ENCODE measurements at regions not wholly inside any gene's neighbourhood (a gene's known extent, or its start where the extent isn't known, plus 50 kb on each side); places are given as distances from the start of the nearest gene placed in this dataset.

- Histone ChIP-seq H3K27me3 (ENCODE audit: insufficient read depth, low read length) (no peaks in the 10 kb centered on the region), H3K4me2 (ENCODE audit: low read length) (no peak overlapping the region), H3K9ac (ENCODE audit: low read length) (no peak overlapping the region), H3K36me3 (ENCODE audit: insufficient read depth, low read length) (no peaks in the 10 kb centered on the region), H3K9me3 (ENCODE audit: low read length) (no peaks in the 10 kb centered on the region), H3K27ac (ENCODE audit: low read depth, low read length, poor library complexity, severe bottlenecking) (no peak overlapping the region), H2AFZ (ENCODE audit: low read length) (no peak overlapping the region), H4K20me1 (ENCODE audit: insufficient read depth, low read length) (no peaks in the 10 kb centered on the region), H3K4me1 (ENCODE audit: insufficient read depth, low read length, severe bottlenecking) (no peaks in the 10 kb centered on the region), H3K79me2 (ENCODE audit: insufficient read depth, low read length) (no peaks in the 10 kb centered on the region), H3K9me2 (ENCODE audit: low read depth, low read length) (no peaks in the 10 kb centered on the region), H3F3A (ENCODE audit: insufficient read depth, low read length) (no peaks in the 10 kb centered on the region), H3K4me3 (ENCODE audit: low read depth, low read length, poor library complexity, severe bottlenecking) (no peak overlapping the region)
- TF ChIP-seq EZH2 (IDR thresholded peaks at IDR 0.05; ENCODE audit: borderline replicate concordance, low read length) = no peak
- TF ChIP-seq, protein P1, sequence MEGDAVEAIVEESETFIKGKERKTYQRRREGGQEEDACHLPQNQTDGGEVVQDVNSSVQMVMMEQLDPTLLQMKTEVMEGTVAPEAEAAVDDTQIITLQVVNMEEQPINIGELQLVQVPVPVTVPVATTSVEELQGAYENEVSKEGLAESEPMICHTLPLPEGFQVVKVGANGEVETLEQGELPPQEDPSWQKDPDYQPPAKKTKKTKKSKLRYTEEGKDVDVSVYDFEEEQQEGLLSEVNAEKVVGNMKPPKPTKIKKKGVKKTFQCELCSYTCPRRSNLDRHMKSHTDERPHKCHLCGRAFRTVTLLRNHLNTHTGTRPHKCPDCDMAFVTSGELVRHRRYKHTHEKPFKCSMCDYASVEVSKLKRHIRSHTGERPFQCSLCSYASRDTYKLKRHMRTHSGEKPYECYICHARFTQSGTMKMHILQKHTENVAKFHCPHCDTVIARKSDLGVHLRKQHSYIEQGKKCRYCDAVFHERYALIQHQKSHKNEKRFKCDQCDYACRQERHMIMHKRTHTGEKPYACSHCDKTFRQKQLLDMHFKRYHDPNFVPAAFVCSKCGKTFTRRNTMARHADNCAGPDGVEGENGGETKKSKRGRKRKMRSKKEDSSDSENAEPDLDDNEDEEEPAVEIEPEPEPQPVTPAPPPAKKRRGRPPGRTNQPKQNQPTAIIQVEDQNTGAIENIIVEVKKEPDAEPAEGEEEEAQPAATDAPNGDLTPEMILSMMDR (IDR thresholded peaks at IDR 0.05; ENCODE audit: low read length) = no peak
These were observed 458.2 kb downstream of the ADGRL2 start for GRCh38 chr1:82258887-82259286.

- TF ChIP-seq, protein P1 (IDR thresholded peaks at IDR 0.05; ENCODE audit: low read length) = no peak
- TF ChIP-seq EZH2 (IDR thresholded peaks at IDR 0.05; ENCODE audit: borderline replicate concordance, low read length) = no peak
- Histone ChIP-seq H3F3A (ENCODE audit: insufficient read depth, low read length) (no peaks in the 10 kb centered on the region), H3K79me2 (ENCODE audit: insufficient read depth, low read length) (no peaks in the 10 kb centered on the region), H2AFZ (ENCODE audit: low read length) (no peak overlapping the region), H3K9me2 (ENCODE audit: low read depth, low read length) (no peaks in the 10 kb centered on the region), H3K4me1 (ENCODE audit: insufficient read depth, low read length, severe bottlenecking) (no peaks in the 10 kb centered on the region), H3K4me3 (ENCODE audit: low read depth, low read length, poor library complexity, severe bottlenecking) (no peak overlapping the region), H3K9me3 (ENCODE audit: low read length) (no peaks in the 10 kb centered on the region), H3K9ac (ENCODE audit: low read length) (no peak overlapping the region), H3K27ac (ENCODE audit: low read depth, low read length, poor library complexity, severe bottlenecking) (no peak overlapping the region), H3K4me2 (ENCODE audit: low read length) (no peak overlapping the region), H3K36me3 (ENCODE audit: insufficient read depth, low read length) (no peaks in the 10 kb centered on the region), H4K20me1 (ENCODE audit: insufficient read depth, low read length) (no peaks in the 10 kb centered on the region), H3K27me3 (ENCODE audit: insufficient read depth, low read length) (no peaks in the 10 kb centered on the region)
These were observed 445.3 kb downstream of the ADGRL2 start for GRCh38 chr1:82246050-82246449.

GRCh38 chr1:82245345-82246014 is 444.7 kb downstream of the ADGRL2 start:
- no peak overlapping the region for H3K4me2 ChIP-seq (ENCODE audit: low read length)
- no peak for TF ChIP-seq EZH2 (IDR thresholded peaks at IDR 0.05; ENCODE audit: borderline replicate concordance, low read length)
- TF ChIP-seq, protein P1 (IDR thresholded peaks at IDR 0.05; ENCODE audit: low read length) = no peak
- no peak overlapping the region for H3K4me3 ChIP-seq (ENCODE audit: low read depth, low read length, poor library complexity, severe bottlenecking)

More at GRCh38 chr1:82245345-82246014, 444.7 kb downstream of the ADGRL2 start:
- Histone ChIP-seq H3K36me3 (ENCODE audit: insufficient read depth, low read length) (no peaks in the 10 kb centered on the region), H2AFZ (ENCODE audit: low read length) (no peak overlapping the region), H3K4me1 (ENCODE audit: insufficient read depth, low read length, severe bottlenecking) (no peaks in the 10 kb centered on the region), H3K9me2 (ENCODE audit: low read depth, low read length) (no peaks in the 10 kb centered on the region), H3K79me2 (ENCODE audit: insufficient read depth, low read length) (no peaks in the 10 kb centered on the region), H3K9ac (ENCODE audit: low read length) (no peak overlapping the region), H3K27ac (ENCODE audit: low read depth, low read length, poor library complexity, severe bottlenecking) (no peak overlapping the region), H3K9me3 (ENCODE audit: low read length) (no peaks in the 10 kb centered on the region), H4K20me1 (ENCODE audit: insufficient read depth, low read length) (no peaks in the 10 kb centered on the region), H3F3A (ENCODE audit: insufficient read depth, low read length) (no peaks in the 10 kb centered on the region), H3K27me3 (ENCODE audit: insufficient read depth, low read length) (no peaks in the 10 kb centered on the region)
